ENCODE measurements at regions not wholly inside any gene's neighbourhood (a gene's known extent, or its start where the extent isn't known, plus 50 kb on each side); places are given as distances from the start of the nearest gene placed in this dataset.

DNA sequence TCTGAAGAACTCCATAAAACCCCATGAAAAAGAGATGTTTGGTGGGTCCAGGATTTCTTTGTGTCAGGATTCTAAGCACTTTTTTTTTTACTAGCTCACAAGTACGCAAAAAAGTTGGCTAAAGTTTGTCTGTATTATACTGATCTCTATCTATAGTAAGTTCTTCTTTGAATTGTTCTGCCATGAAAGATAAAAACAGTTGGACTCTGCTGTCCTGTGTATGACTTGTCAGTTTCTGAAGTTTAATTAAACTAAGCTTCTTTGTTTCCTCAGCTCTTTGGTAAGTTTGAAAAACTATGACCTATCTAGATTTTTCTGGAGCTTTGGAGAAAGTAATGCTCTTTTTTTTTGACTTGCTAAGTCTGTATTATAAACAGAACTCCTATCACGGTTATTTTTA lies 812.2 kb upstream of the LUZP2 start:
- DNase-seq (no peak), ATAC-seq (ENCODE audit: insufficient read depth, low FRiP score) (no peak)
- H3K9ac ChIP-seq (ENCODE audit: insufficient read depth in 1 of 2, low read length in 2 of 2): no peak overlapping the region
- 62 to 63% methylated on average over 2 of the region's 2 CpGs for WGBS, 2 donors
- TF ChIP-seq, protein P1, sequence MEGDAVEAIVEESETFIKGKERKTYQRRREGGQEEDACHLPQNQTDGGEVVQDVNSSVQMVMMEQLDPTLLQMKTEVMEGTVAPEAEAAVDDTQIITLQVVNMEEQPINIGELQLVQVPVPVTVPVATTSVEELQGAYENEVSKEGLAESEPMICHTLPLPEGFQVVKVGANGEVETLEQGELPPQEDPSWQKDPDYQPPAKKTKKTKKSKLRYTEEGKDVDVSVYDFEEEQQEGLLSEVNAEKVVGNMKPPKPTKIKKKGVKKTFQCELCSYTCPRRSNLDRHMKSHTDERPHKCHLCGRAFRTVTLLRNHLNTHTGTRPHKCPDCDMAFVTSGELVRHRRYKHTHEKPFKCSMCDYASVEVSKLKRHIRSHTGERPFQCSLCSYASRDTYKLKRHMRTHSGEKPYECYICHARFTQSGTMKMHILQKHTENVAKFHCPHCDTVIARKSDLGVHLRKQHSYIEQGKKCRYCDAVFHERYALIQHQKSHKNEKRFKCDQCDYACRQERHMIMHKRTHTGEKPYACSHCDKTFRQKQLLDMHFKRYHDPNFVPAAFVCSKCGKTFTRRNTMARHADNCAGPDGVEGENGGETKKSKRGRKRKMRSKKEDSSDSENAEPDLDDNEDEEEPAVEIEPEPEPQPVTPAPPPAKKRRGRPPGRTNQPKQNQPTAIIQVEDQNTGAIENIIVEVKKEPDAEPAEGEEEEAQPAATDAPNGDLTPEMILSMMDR (IDR thresholded peaks at IDR 0.05; ENCODE audit: control extremely low read depth, extremely low read depth): no peak
- no peak overlapping the region for H3K27ac ChIP-seq (ENCODE audit: low read depth in 1 of 2, low read length in 1 of 2)
- H3K4me3 ChIP-seq: no peak overlapping the region
- peaks cover 0 to 2% (median 0%) of the 10 kb centered on the region in 4 donors for H3K9me3 ChIP-seq (ENCODE audit: control insufficient read depth in 4 of 4, insufficient read depth in 3 of 4, low read length in 3 of 4)
- H3K4me1 ChIP-seq (ENCODE audit: control insufficient read depth in 5 of 5, insufficient read depth in 5 of 5, low read length in 5 of 5): peaks cover 0 to 2% (median 0%) of the 10 kb centered on the region in 5 donors
- H3K27me3 ChIP-seq (ENCODE audit: control insufficient read depth in 3 of 3, insufficient read depth in 3 of 3, low read length in 2 of 3): no peaks in the 10 kb centered on the region
- no peaks in the 10 kb centered on the region for H3K36me3 ChIP-seq (ENCODE audit: control insufficient read depth in 4 of 4, insufficient read depth in 4 of 4, low read length in 4 of 4)

DNA sequence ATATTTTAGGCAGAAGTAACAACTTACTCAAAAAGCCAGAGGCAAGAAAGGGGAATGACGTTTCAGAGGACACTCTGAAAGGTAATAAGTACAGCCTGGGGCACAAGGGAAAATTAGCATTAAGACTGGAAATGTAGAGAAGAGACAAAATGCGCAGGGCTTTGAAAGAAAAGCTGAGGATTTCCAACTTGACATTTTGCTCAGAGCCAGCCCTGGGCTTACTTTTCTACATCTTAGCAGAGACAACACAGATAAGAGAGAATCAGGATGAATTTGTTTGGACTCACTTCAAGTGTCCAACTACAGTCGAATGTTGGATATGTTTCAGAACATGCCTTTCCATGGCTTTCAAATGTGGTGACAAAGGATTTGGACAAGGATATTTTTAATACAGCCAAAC lies 808.9 kb upstream of the LUZP2 start:
- Histone ChIP-seq H3K4me3 (no peak overlapping the region), H3K27ac (ENCODE audit: low read depth in 1 of 2, low read length in 1 of 2) (no peak overlapping the region), H3K9ac (ENCODE audit: insufficient read depth in 1 of 2, low read length in 2 of 2) (no peak overlapping the region), H3K27me3 (ENCODE audit: control insufficient read depth in 3 of 3, insufficient read depth in 3 of 3, low read length in 2 of 3) (no peaks in the 10 kb centered on the region), H3K4me1 (ENCODE audit: control insufficient read depth in 5 of 5, insufficient read depth in 5 of 5, low read length in 5 of 5) (no peaks in the 10 kb centered on the region), H3K9me3 (ENCODE audit: control insufficient read depth in 4 of 4, insufficient read depth in 3 of 4, low read length in 3 of 4) (no peaks in the 10 kb centered on the region), H3K36me3 (ENCODE audit: control insufficient read depth in 4 of 4, insufficient read depth in 4 of 4, low read length in 4 of 4) (no peaks in the 10 kb centered on the region)
- WGBS, 2 donors: 75 to 81% methylated on average over 3 of the region's 3 CpGs
- ATAC-seq (ENCODE audit: insufficient read depth, low FRiP score) (no peak), DNase-seq (no peak)
- TF ChIP-seq, protein P1 (IDR thresholded peaks at IDR 0.05; ENCODE audit: control extremely low read depth, extremely low read depth): no peak

DNA sequence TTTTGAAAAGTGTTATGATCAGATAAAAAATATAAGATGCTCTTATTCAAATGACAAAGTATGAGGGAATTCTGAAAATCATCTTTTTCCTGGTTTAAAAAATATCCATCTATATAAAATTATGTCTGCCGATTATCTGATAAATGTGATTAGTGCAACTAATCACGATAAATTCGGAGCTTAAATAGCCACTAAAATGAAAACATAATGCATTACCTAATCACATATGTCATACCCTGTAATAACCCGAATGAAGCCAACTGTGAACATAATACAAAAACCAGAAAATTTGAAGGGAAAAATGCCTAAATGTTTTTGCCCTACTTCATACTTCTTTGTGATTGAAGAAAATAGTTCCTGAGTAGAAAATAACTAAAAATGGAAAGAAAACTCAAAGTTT lies 808.4 kb upstream of the LUZP2 start:
- H3K36me3 ChIP-seq (ENCODE audit: control insufficient read depth in 4 of 4, insufficient read depth in 4 of 4, low read length in 4 of 4): no peaks in the 10 kb centered on the region
- no peaks in the 10 kb centered on the region for H3K27me3 ChIP-seq (ENCODE audit: control insufficient read depth in 3 of 3, insufficient read depth in 3 of 3, low read length in 2 of 3)
- H3K9ac ChIP-seq (ENCODE audit: insufficient read depth in 1 of 2, low read length in 2 of 2): no peak overlapping the region
- no peak for ATAC-seq (ENCODE audit: insufficient read depth, low FRiP score)
- no peaks in the 10 kb centered on the region for H3K4me1 ChIP-seq (ENCODE audit: control insufficient read depth in 5 of 5, insufficient read depth in 5 of 5, low read length in 5 of 5)
- H3K4me3 ChIP-seq: no peak overlapping the region
- TF ChIP-seq, protein P1 (IDR thresholded peaks at IDR 0.05; ENCODE audit: control extremely low read depth, extremely low read depth): no peak
- H3K27ac ChIP-seq (ENCODE audit: low read depth in 1 of 2, low read length in 1 of 2): no peak overlapping the region
- WGBS, 2 donors: 83 to 88% methylated on average over 4 of the region's 4 CpGs
- H3K9me3 ChIP-seq (ENCODE audit: control insufficient read depth in 4 of 4, insufficient read depth in 3 of 4, low read length in 3 of 4): no peaks in the 10 kb centered on the region
- DNase-seq: no peak

DNA sequence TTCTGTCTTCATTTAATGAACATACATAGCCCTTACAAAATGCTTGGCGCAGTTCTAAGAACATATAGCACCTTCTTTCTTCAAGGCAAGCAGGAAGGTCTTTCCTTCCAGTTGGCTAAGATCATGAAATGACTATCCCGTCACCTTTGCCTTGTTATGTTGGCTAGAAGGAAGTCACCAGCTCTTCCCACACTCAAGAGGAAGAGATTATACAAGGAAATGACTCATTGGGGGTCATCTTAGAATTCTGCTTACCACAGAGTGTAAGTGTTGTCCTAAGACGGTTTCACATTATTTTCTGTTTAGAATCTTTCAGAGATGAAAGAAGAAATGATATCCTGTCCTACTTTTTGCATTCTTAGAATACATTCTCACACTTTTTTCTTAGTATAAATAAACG lies 808.0 kb upstream of the LUZP2 start:
- Histone ChIP-seq H3K36me3 (ENCODE audit: control insufficient read depth in 4 of 4, insufficient read depth in 4 of 4, low read length in 4 of 4) (no peaks in the 10 kb centered on the region), H3K9me3 (ENCODE audit: control insufficient read depth in 4 of 4, insufficient read depth in 3 of 4, low read length in 3 of 4) (no peaks in the 10 kb centered on the region), H3K9ac (ENCODE audit: insufficient read depth in 1 of 2, low read length in 2 of 2) (no peak overlapping the region), H3K4me3 (no peak overlapping the region), H3K4me1 (ENCODE audit: control insufficient read depth in 5 of 5, insufficient read depth in 5 of 5, low read length in 5 of 5) (no peaks in the 10 kb centered on the region), H3K27me3 (ENCODE audit: control insufficient read depth in 3 of 3, insufficient read depth in 3 of 3, low read length in 2 of 3) (no peaks in the 10 kb centered on the region), H3K27ac (ENCODE audit: low read depth in 1 of 2, low read length in 1 of 2) (no peak overlapping the region)
- 62 to 67% methylated on average over 4 of the region's 4 CpGs for WGBS, 2 donors
- DNase-seq: no peak
- TF ChIP-seq, protein P1 (IDR thresholded peaks at IDR 0.05; ENCODE audit: control extremely low read depth, extremely low read depth): no peak
- ATAC-seq (ENCODE audit: insufficient read depth, low FRiP score): no peak

Data from lung (tissue), 11 donors.